Liver (tissue), 3 donors: ENCODE measurements at regions not wholly inside any gene's neighbourhood (a gene's known extent, or its start where the extent isn't known, plus 50 kb on each side); places are given as distances from the start of the nearest gene placed in this dataset.

Experiments
- ATF3 ChIP-seq: IDR thresholded peaks from 2 replicates; pipeline ENCODE4 v1.6.1; 2016; ENCODE audit warnings: antibody characterized with exemption
- CTCF ChIP-seq: fragments of 150-350 bp; IDR thresholded peaks from 2 replicates; pipeline ENCODE4 v1.5.1; 2017; ENCODE audit warnings: improper control_type of control experiment, low read depth, low read length; ENCODE audit not compliant: missing input control
- EGR1 ChIP-seq, 2 donors: IDR thresholded peaks; 2 replicates each; pipeline ENCODE4 v1.6.1; 2016 to 2018; ENCODE audit warnings: antibody characterized with exemption in 2 of 2, low read depth in 2 of 2
- HNF4G ChIP-seq: IDR thresholded peaks from 2 replicates; pipeline ENCODE4 v1.6.1; 2016; ENCODE audit warnings: antibody characterized with exemption
- JUND ChIP-seq, 2 donors: IDR thresholded peaks; 2 replicates each; pipeline ENCODE4 v1.6.1; 2016; ENCODE audit warnings: antibody characterized with exemption in 2 of 2
- MAX ChIP-seq: IDR thresholded peaks from 2 replicates; pipeline ENCODE4 v1.6.1; 2016; ENCODE audit warnings: antibody characterized with exemption
- RAD21 ChIP-seq, 2 donors: IDR thresholded peaks; 2 replicates each; pipeline ENCODE4 v1.6.1; 2016; ENCODE audit warnings: antibody characterized with exemption in 2 of 2, mild to moderate bottlenecking in 2 of 2
- REST ChIP-seq: IDR thresholded peaks from 2 replicates; pipeline ENCODE4 v1.6.1; 2016; ENCODE audit warnings: antibody characterized with exemption, mild to moderate bottlenecking
- SP1 ChIP-seq: IDR thresholded peaks from 2 replicates; pipeline ENCODE4 v1.6.1; 2018; ENCODE audit warnings: antibody characterized with exemption, mild to moderate bottlenecking
- YY1 ChIP-seq: IDR thresholded peaks from 2 replicates; pipeline ENCODE4 v1.6.1; 2016; ENCODE audit warnings: antibody characterized with exemption, mild to moderate bottlenecking
- ZBTB33 ChIP-seq: IDR thresholded peaks from 2 replicates; pipeline ENCODE4 v1.6.1; 2016; ENCODE audit warnings: antibody characterized with exemption
- donor health status: healthy.
- donor health status: healthy.

GRCh38 chr9:93869088-93869487 is 86.1 kb downstream of the BARX1 start:
- TF ChIP-seq MAX (no peak), CTCF (no peak), SP1 (no peak), YY1 (no peak), ATF3 (no peak), ZBTB33 (no peak), HNF4G (no peak), RAD21 (IDR thresholded peaks at IDR 0.05) (no peak), REST (no peak), EGR1 (IDR thresholded peaks at IDR 0.05; ENCODE audit: low read depth in 2 of 2) (no peak), JUND (IDR thresholded peaks at IDR 0.05) (no peak)
